IMR-90 (cell line): ENCODE measurements at regions not wholly inside any gene's neighbourhood (a gene's known extent, or its start where the extent isn't known, plus 50 kb on each side); places are given as distances from the start of the nearest gene placed in this dataset.

Experiments used
- ATAC-seq: fragments of 200-7000 bp; cut with Tn5 transposase; 2 replicates; pipeline ENCODE4 v1.9.1; 2020; ENCODE audit warnings: low read depth, mild to moderate bottlenecking, moderate library complexity
- BruUV-seq: library from RNA; stranded (reverse); fragments of 400-500 nt; replicated peaks from 2 replicates; lab custom pipeline; 2021; lab: Mats Ljungman, UMichigan
- CTCF ChIA-PET: fragments of 300-600 bp; formaldehyde crosslinking; extraction: SDS; loops from one replicate; lab custom pipeline; 2021; ENCODE audit warnings: antibody characterized with exemption; lab: Yijun Ruan, JAX
- POLR2A ChIA-PET: fragments of 300-600 bp; sonication (Branson Sonifier 250); formaldehyde crosslinking; loops from one replicate; lab custom pipeline; 2022; ENCODE audit warnings: antibody characterized with exemption; ENCODE audit not compliant: unreplicated experiment; lab: Charles Lee
- DNase-seq: peaks from one replicate; pipeline ENCODE4 v3.0.0; 2013
- H2AFZ ChIP-seq: replicated peaks from 2 replicates; pipeline ENCODE3; 2013; ENCODE audit warnings: low read length, mild to moderate bottlenecking; ENCODE audit not compliant: poor library complexity
- H2AK5ac ChIP-seq: 2 replicates; pipeline ENCODE4 v1.6.1; 2013; ENCODE audit warnings: low read depth, low read length, inconsistent platforms
- H2AK9ac ChIP-seq: replicated peaks from 2 replicates; pipeline ENCODE3; 2013; ENCODE audit warnings: mild to moderate bottlenecking, low read depth, low read length, moderate library complexity; ENCODE audit not compliant: poor library complexity
- H2BK120ac ChIP-seq: 2 replicates; pipeline ENCODE4 v1.6.1; 2013; ENCODE audit warnings: low read depth, low read length, inconsistent platforms
- H2BK15ac ChIP-seq: 3 replicates; pipeline ENCODE4 v1.6.1; 2013; ENCODE audit warnings: low read depth, low read length, inconsistent platforms
- H2BK20ac ChIP-seq: 2 replicates; pipeline ENCODE4 v1.6.1; 2013; ENCODE audit warnings: low read depth, mild to moderate bottlenecking, inconsistent platforms, low read length, moderate library complexity
- H2BK5ac ChIP-seq: 2 replicates; pipeline ENCODE4 v1.6.1; 2013; ENCODE audit warnings: mild to moderate bottlenecking, low read depth, low read length, inconsistent platforms; ENCODE audit not compliant: poor library complexity, severe bottlenecking
- H3K14ac ChIP-seq: replicated peaks from 2 replicates; pipeline ENCODE4 v1.6.1; 2013; ENCODE audit warnings: low read depth, low read length, inconsistent platforms
- H3K18ac ChIP-seq: 2 replicates; pipeline ENCODE4 v1.6.1; 2013; ENCODE audit warnings: low read depth, low read length, control low read depth
- H3K23ac ChIP-seq: 2 replicates; pipeline ENCODE4 v1.6.1; 2013; ENCODE audit warnings: low read depth, low read length, inconsistent platforms
- H3K27ac ChIP-seq: 2 replicates; pipeline ENCODE4 v1.5.1; 2013; ENCODE audit warnings: mild to moderate bottlenecking, control low read depth, low read length; ENCODE audit not compliant: insufficient read depth
- H3K27me3 ChIP-seq: 2 replicates; pipeline ENCODE4 v1.6.1; 2013; ENCODE audit warnings: low read length; ENCODE audit not compliant: control insufficient read depth, insufficient read depth
- H3K36me3 ChIP-seq: 2 replicates; pipeline ENCODE4 v1.6.1; 2013; ENCODE audit warnings: low read length, mixed read lengths; ENCODE audit not compliant: control insufficient read depth, insufficient read depth
- H3K4ac ChIP-seq: 2 replicates; pipeline ENCODE4 v1.6.1; 2013; ENCODE audit warnings: low read depth, low read length, inconsistent platforms
- H3K4me1 ChIP-seq: 2 replicates; pipeline ENCODE4 v1.6.1; 2013; ENCODE audit warnings: low read length, mixed read lengths; ENCODE audit not compliant: control insufficient read depth, insufficient read depth
- H3K4me2 ChIP-seq: 2 replicates; pipeline ENCODE4 v1.6.1; 2013; ENCODE audit warnings: low read depth, mild to moderate bottlenecking, control low read depth, low read length, moderate library complexity
- H3K4me3 ChIP-seq: 2 replicates; pipeline ENCODE4 v1.5.1; 2013; ENCODE audit warnings: low read depth, mild to moderate bottlenecking, control low read depth, low read length, moderate library complexity; ENCODE audit not compliant: insufficient read depth
- H3K56ac ChIP-seq: 2 replicates; pipeline ENCODE4 v1.6.1; 2013; ENCODE audit warnings: low read length, inconsistent platforms; ENCODE audit not compliant: insufficient read depth; ENCODE audit errors: extremely low read depth
- H3K79me1 ChIP-seq, 2 experiments: 2 replicates each; pipeline ENCODE4 v1.6.1; 2013; ENCODE audit warnings: low read length in 2 of 2, inconsistent platforms in 1 of 2, low read depth in 1 of 2
- H3K9ac ChIP-seq: 2 replicates; pipeline ENCODE4 v1.6.1; 2013; ENCODE audit warnings: low read depth, low read length, control low read depth
- H3K9me1 ChIP-seq: 2 replicates; pipeline ENCODE4 v1.6.1; 2013; ENCODE audit warnings: low read length, inconsistent platforms; ENCODE audit not compliant: insufficient read depth
- H3K9me3 ChIP-seq: 2 replicates; pipeline ENCODE4 v1.6.1; 2013; ENCODE audit warnings: low read length; ENCODE audit not compliant: control insufficient read depth, insufficient read depth
- H4K20me1 ChIP-seq: 2 replicates; pipeline ENCODE4 v1.6.1; 2013; ENCODE audit warnings: low read length, inconsistent platforms; ENCODE audit not compliant: insufficient read depth
- H4K5ac ChIP-seq: 2 replicates; pipeline ENCODE4 v1.6.1; 2013; ENCODE audit warnings: mild to moderate bottlenecking, low read depth, low read length, control low read depth
- H4K8ac ChIP-seq, 2 experiments: 2 replicates each; pipeline ENCODE4 v1.6.1; 2013; ENCODE audit warnings: low read depth in 2 of 2, low read length in 2 of 2, control low read depth in 1 of 2, inconsistent platforms in 1 of 2
- H4K91ac ChIP-seq: 2 replicates; pipeline ENCODE4 v1.6.1; 2013; ENCODE audit warnings: low read depth, low read length, inconsistent platforms; ENCODE audit not compliant: insufficient read depth
- BHLHE40 ChIP-seq: fragments of 150-350 bp; IDR thresholded peaks from 2 replicates; pipeline ENCODE4 v1.6.1; 2016; ENCODE audit warnings: mild to moderate bottlenecking, low read depth, low read length
- MXI1 ChIP-seq: IDR thresholded peaks from 2 replicates; pipeline ENCODE4 v1.6.1; 2012; ENCODE audit warnings: low read depth, mild to moderate bottlenecking, low read length, moderate library complexity, borderline replicate concordance
- NFE2L2 ChIP-seq: fragments of 150-350 bp; IDR thresholded peaks from 2 replicates; pipeline ENCODE4 v1.6.1; 2016; ENCODE audit warnings: low read depth, mild to moderate bottlenecking, low read length
- RAD21 ChIP-seq: IDR thresholded peaks from 2 replicates; pipeline ENCODE4 v1.6.1; 2012; ENCODE audit warnings: low read length, improper control_type of control experiment
- RCOR1 ChIP-seq: IDR thresholded peaks from 2 replicates; pipeline ENCODE4 v1.6.1; 2012; ENCODE audit warnings: mild to moderate bottlenecking, low read length, improper control_type of control experiment; ENCODE audit not compliant: insufficient replicate concordance
- RFX5 ChIP-seq: IDR thresholded peaks from 2 replicates; pipeline ENCODE4 v1.8.0; 2012; ENCODE audit warnings: low read depth, mild to moderate bottlenecking, low read length, moderate library complexity
- SMC3 ChIP-seq: fragments of 150-350 bp; IDR thresholded peaks from 2 replicates; pipeline ENCODE4 v1.6.1; 2016; ENCODE audit warnings: low read depth, mild to moderate bottlenecking, antibody characterized with exemption, low read length, moderate library complexity
- WGBS, 2 experiments: methylation state at CpG; one replicate each; pipeline versions ENCODE4 v1.1.5 to v1.1.7; 2013; ENCODE audit warnings: missing lambda C conversion rate in 2 of 2; ENCODE audit not compliant: insufficient read length in 1 of 2; ENCODE audit errors: extremely low coverage in 2 of 2; 5-methylcytosine and 5-hydroxymethylcytosine counted together
- dilution Hi-C: fragments of 300-500 bp; cut with HindIII; formaldehyde crosslinking; loops from one replicate; pipeline ENCODE4 v1.14.3; 2018; ENCODE audit warnings: low sequenced_read_pairs; ENCODE audit not compliant: unreplicated experiment
- in situ Hi-C: fragments of 300-500 bp; cut with MboI; formaldehyde crosslinking; loops from 3 replicates; pipeline ENCODE4 v1.14.3; 2019; ENCODE audit warnings: low sequenced_read_pairs, inconsistent platforms, mixed read lengths
- intact Hi-C: fragments of 100-400 bp; cut with micrococcal nuclease; formaldehyde crosslinking; loops from 2 replicates; pipeline ENCODE4 v1.10.0; 2022
- TF ChIP-seq, protein P1 (sequence below): conservative IDR thresholded peaks from 2 replicates; pipeline ENCODE4 v1.5.1; 2012; ENCODE audit warnings: mild to moderate bottlenecking, low read depth, low read length, improper control_type of control experiment

GRCh38 chr7:84535580-84536270 is 341.1 kb upstream of the SEMA3A start:
- in situ Hi-C loops (no loop called here), intact Hi-C loops (no loop called here), dilution Hi-C loops (no loop called here)
- H2BK5ac ChIP-seq = no peak overlapping the region
- H3K23ac ChIP-seq = no peak overlapping the region
- H3K4me3 ChIP-seq = no peak overlapping the region
- no peak overlapping the region for H3K56ac ChIP-seq
- H3K4me1 ChIP-seq = 0 out of 2 replicates have a peak, but pooled peaks cover 2% of the 10 kb centered on the region
- DNase-seq (no peak), ATAC-seq (peak; percentile 44; the same call in 1 of the 2 replicates)
- H3K4ac ChIP-seq = no peak overlapping the region; the same call in 1 of the 2 replicates
- no peak overlapping the region for H3K4me2 ChIP-seq
- no peak overlapping the region for H3K9ac ChIP-seq
- no TSS peak for BruUV-seq
- peak overlapping the region in 1 of 2 experiments; percentile 20; a peak in 1 of 4 replicates for H4K8ac ChIP-seq
- no peak overlapping the region for H2BK20ac ChIP-seq
- H4K5ac ChIP-seq = no peak overlapping the region
- no peaks in the 10 kb centered on the region for H3K36me3 ChIP-seq
- H3K27ac ChIP-seq = no peak overlapping the region
- H3K79me1 ChIP-seq = no peaks in the 10 kb centered on the region
- no peak overlapping the region for H2AK5ac ChIP-seq
- H2AFZ ChIP-seq = no peak overlapping the region
- H3K18ac ChIP-seq = peak overlapping the region; percentile 51; the same call in 1 of the 2 replicates
- ChIA-PET CTCF (no interaction called here), POLR2A (no interaction called here)
- no peaks in the 10 kb centered on the region for H4K20me1 ChIP-seq
- H3K9me1 ChIP-seq = 0 out of 2 replicates have a peak, but pooled peaks cover 3% of the 10 kb centered on the region
- TF ChIP-seq, protein P1, sequence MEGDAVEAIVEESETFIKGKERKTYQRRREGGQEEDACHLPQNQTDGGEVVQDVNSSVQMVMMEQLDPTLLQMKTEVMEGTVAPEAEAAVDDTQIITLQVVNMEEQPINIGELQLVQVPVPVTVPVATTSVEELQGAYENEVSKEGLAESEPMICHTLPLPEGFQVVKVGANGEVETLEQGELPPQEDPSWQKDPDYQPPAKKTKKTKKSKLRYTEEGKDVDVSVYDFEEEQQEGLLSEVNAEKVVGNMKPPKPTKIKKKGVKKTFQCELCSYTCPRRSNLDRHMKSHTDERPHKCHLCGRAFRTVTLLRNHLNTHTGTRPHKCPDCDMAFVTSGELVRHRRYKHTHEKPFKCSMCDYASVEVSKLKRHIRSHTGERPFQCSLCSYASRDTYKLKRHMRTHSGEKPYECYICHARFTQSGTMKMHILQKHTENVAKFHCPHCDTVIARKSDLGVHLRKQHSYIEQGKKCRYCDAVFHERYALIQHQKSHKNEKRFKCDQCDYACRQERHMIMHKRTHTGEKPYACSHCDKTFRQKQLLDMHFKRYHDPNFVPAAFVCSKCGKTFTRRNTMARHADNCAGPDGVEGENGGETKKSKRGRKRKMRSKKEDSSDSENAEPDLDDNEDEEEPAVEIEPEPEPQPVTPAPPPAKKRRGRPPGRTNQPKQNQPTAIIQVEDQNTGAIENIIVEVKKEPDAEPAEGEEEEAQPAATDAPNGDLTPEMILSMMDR = no peak
- TF ChIP-seq RFX5 = no peak
- no peak for TF ChIP-seq RCOR1
- TF ChIP-seq BHLHE40 = no peak
- no peak for TF ChIP-seq RAD21
- TF ChIP-seq SMC3 = no peak
- no peak for TF ChIP-seq NFE2L2
- TF ChIP-seq MXI1 = no peak
- H2BK15ac ChIP-seq = 0 out of 3 replicates have a peak overlapping the region, but pooled peaks have one; percentile 12
- H2AK9ac ChIP-seq = no peak overlapping the region
- H3K9me3 ChIP-seq = no peaks in the 10 kb centered on the region
- H3K14ac ChIP-seq = no peak overlapping the region
- no peak overlapping the region; the same call in 1 of the 2 replicates for H4K91ac ChIP-seq
- no peak overlapping the region for H2BK120ac ChIP-seq
- no peaks in the 10 kb centered on the region for H3K27me3 ChIP-seq
- WGBS, 2 experiments = 60% methylated on average over 1 of the region's 3 CpGs; no CpG with 5 or more reads in 1 of the 2 experiments
